Neural progenitor cell (in vitro differentiated cells): ENCODE measurements at regions not wholly inside any gene's neighbourhood (a gene's known extent, or its start where the extent isn't known, plus 50 kb on each side); places are given as distances from the start of the nearest gene placed in this dataset.

Experiments
- DNase-seq: peaks from one replicate; pipeline ENCODE4 v3.0.0-alpha.2; 2016; ENCODE audit warnings: low spot score
- H2AFZ ChIP-seq: fragments of 200-600 bp; sonication (generic); replicated peaks from 2 replicates; pipeline ENCODE4 v1.6.1; 2016; ENCODE audit warnings: antibody characterized with exemption
- H3F3A ChIP-seq: fragments of 200-600 bp; sonication (generic); 2 replicates; pipeline ENCODE4 v1.6.1; 2016; ENCODE audit warnings: antibody characterized with exemption, low read depth
- H3K27ac ChIP-seq: fragments of 200-600 bp; sonication (generic); 2 replicates; pipeline ENCODE4 v1.5.1; 2016; ENCODE audit warnings: mild to moderate bottlenecking
- H3K27me3 ChIP-seq: fragments of 200-600 bp; sonication (generic); 2 replicates; pipeline ENCODE4 v1.6.1; 2016; ENCODE audit warnings: mild to moderate bottlenecking, moderate library complexity
- H3K36me3 ChIP-seq: fragments of 200-600 bp; sonication (generic); 2 replicates; pipeline ENCODE4 v1.5.1; 2016
- H3K4me1 ChIP-seq: fragments of 200-600 bp; sonication (generic); 2 replicates; pipeline ENCODE4 v1.6.1; 2016; ENCODE audit warnings: mixed run types
- H3K4me2 ChIP-seq: fragments of 200-600 bp; sonication (generic); 2 replicates; pipeline ENCODE4 v1.6.1; 2016
- H3K4me3 ChIP-seq: fragments of 200-600 bp; sonication (generic); 2 replicates; pipeline ENCODE4 v1.5.1; 2016
- H3K79me2 ChIP-seq: fragments of 200-600 bp; sonication (generic); 2 replicates; pipeline ENCODE4 v1.6.1; 2016; ENCODE audit warnings: low read depth
- H3K9ac ChIP-seq: fragments of 200-600 bp; sonication (generic); 2 replicates; pipeline ENCODE4 v1.6.1; 2016
- H3K9me3 ChIP-seq: fragments of 200-600 bp; sonication (generic); 2 replicates; pipeline ENCODE4 v1.5.1; 2016; ENCODE audit warnings: low read depth
- H4K20me1 ChIP-seq: fragments of 200-600 bp; sonication (generic); 2 replicates; pipeline ENCODE4 v1.6.1; 2016; ENCODE audit warnings: low read depth
- H3K27ac Mint-ChIP-seq: 3 replicates; pipeline ENCODE4 v1.8.0; 2021; ENCODE audit warnings: mixed read lengths
- H3K27me3 Mint-ChIP-seq: 2 replicates; pipeline ENCODE4 v1.8.0; 2022; ENCODE audit warnings: low read depth, mild to moderate bottlenecking, inconsistent platforms, moderate library complexity, mixed read lengths; ENCODE audit not compliant: insufficient read depth
- H3K36me3 Mint-ChIP-seq: 3 replicates; pipeline ENCODE4 v1.8.0; 2021; ENCODE audit warnings: mixed read lengths
- H3K4me1 Mint-ChIP-seq: 3 replicates; pipeline ENCODE4 v1.8.0; 2021; ENCODE audit warnings: mixed read lengths
- H3K4me3 Mint-ChIP-seq: 3 replicates; pipeline ENCODE4 v1.8.0; 2021; ENCODE audit warnings: mild to moderate bottlenecking, moderate library complexity, mixed read lengths
- H3K9me3 Mint-ChIP-seq: 3 replicates; pipeline ENCODE4 v1.8.0; 2020; ENCODE audit warnings: mixed read lengths
- CTCF ChIP-seq: fragments of 200-600 bp; sonication (generic); IDR thresholded peaks from 2 replicates; pipeline ENCODE4 v1.5.1; 2017; ENCODE audit warnings: antibody characterized with exemption, mild to moderate bottlenecking
- EZH2 ChIP-seq: fragments of 200-600 bp; sonication (generic); IDR thresholded peaks from 2 replicates; pipeline ENCODE4 v1.6.1; 2017; ENCODE audit warnings: antibody characterized with exemption, mild to moderate bottlenecking, moderate library complexity
- EZH2phosphoT487 ChIP-seq: fragments of 200-600 bp; sonication (generic); IDR thresholded peaks from 2 replicates; pipeline ENCODE4 v1.6.1; 2017; ENCODE audit warnings: antibody characterized with exemption

- no peak overlapping the region for H3K4me3 Mint-ChIP-seq
- Histone ChIP-seq H3K4me2 (no peak overlapping the region), H3K79me2 (no peaks in the 10 kb centered on the region), H3K36me3 (no peaks in the 10 kb centered on the region), H4K20me1 (no peaks in the 10 kb centered on the region), H3K27ac (no peak overlapping the region), H2AFZ (no peak overlapping the region), H3K4me1 (no peaks in the 10 kb centered on the region), H3K9ac (no peak overlapping the region), H3K4me3 (no peak overlapping the region), H3K27me3 (no peaks in the 10 kb centered on the region), H3K9me3 (no peaks in the 10 kb centered on the region), H3F3A (no peaks in the 10 kb centered on the region)
- peaks cover 3% of the 10 kb centered on the region for H3K36me3 Mint-ChIP-seq
- peaks cover 3% of the 10 kb centered on the region for H3K4me1 Mint-ChIP-seq
- H3K27me3 Mint-ChIP-seq = peaks cover 3% of the 10 kb centered on the region
- DNase-seq = no peak
- no peak for TF ChIP-seq EZH2phosphoT487
- TF ChIP-seq CTCF = no peak
- TF ChIP-seq EZH2 = no peak
- peaks cover 11% of the 10 kb centered on the region for H3K9me3 Mint-ChIP-seq
- H3K27ac Mint-ChIP-seq = no peak overlapping the region
Measured at GRCh38 chr6:113082745-113083144, 735.6 kb downstream of the RFPL4B start.

- no peak overlapping the region for H3K4me2 ChIP-seq
- Mint-ChIP-seq H3K4me1 (peaks cover 3% of the 10 kb centered on the region), H3K36me3 (peaks cover 7% of the 10 kb centered on the region), H3K9me3 (peaks cover 22% of the 10 kb centered on the region), H3K4me3 (no peak overlapping the region), H3K27ac (no peak overlapping the region), H3K27me3 (peaks cover 3% of the 10 kb centered on the region)
- H3K4me1 ChIP-seq = no peaks in the 10 kb centered on the region
- TF ChIP-seq EZH2 = no peak
- no peak for TF ChIP-seq EZH2phosphoT487
- TF ChIP-seq CTCF = no peak
- H3K4me3 ChIP-seq = no peak overlapping the region
- no peaks in the 10 kb centered on the region for H3K36me3 ChIP-seq
- no peaks in the 10 kb centered on the region for H4K20me1 ChIP-seq
- H2AFZ ChIP-seq = no peak overlapping the region
- H3K9ac ChIP-seq = no peak overlapping the region
- DNase-seq = no peak
- H3F3A ChIP-seq = no peaks in the 10 kb centered on the region
- no peaks in the 10 kb centered on the region for H3K27me3 ChIP-seq
- no peaks in the 10 kb centered on the region for H3K79me2 ChIP-seq
- H3K9me3 ChIP-seq = no peaks in the 10 kb centered on the region
- H3K27ac ChIP-seq = no peak overlapping the region
Measured at GRCh38 chr6:113083947-113084346, 736.8 kb downstream of the RFPL4B start.

GRCh38 chr6:113089056-113089455 is 741.9 kb downstream of the RFPL4B start:
- H3K36me3 ChIP-seq = no peaks in the 10 kb centered on the region

More at GRCh38 chr6:113089056-113089455, 741.9 kb downstream of the RFPL4B start:
- peaks cover 2% of the 10 kb centered on the region for H3K4me1 Mint-ChIP-seq
- Histone ChIP-seq H4K20me1 (no peaks in the 10 kb centered on the region), H3K9me3 (no peaks in the 10 kb centered on the region), H3K4me1 (no peaks in the 10 kb centered on the region), H3K27ac (no peak overlapping the region), H2AFZ (no peak overlapping the region), H3K79me2 (no peaks in the 10 kb centered on the region), H3K4me3 (no peak overlapping the region), H3F3A (no peaks in the 10 kb centered on the region), H3K4me2 (no peak overlapping the region), H3K9ac (no peak overlapping the region), H3K27me3 (no peaks in the 10 kb centered on the region)
- DNase-seq = no peak
- H3K36me3 Mint-ChIP-seq = peaks cover 4% of the 10 kb centered on the region
- peaks cover 22% of the 10 kb centered on the region for H3K9me3 Mint-ChIP-seq
- no peaks in the 10 kb centered on the region for H3K27me3 Mint-ChIP-seq
- H3K4me3 Mint-ChIP-seq = no peak overlapping the region
- TF ChIP-seq EZH2 = no peak
- TF ChIP-seq EZH2phosphoT487 = no peak
- peak; percentile 25 for TF ChIP-seq CTCF
- no peak overlapping the region for H3K27ac Mint-ChIP-seq
